ENCODE measurements at regions not wholly inside any gene's neighbourhood (a gene's known extent, or its start where the extent isn't known, plus 50 kb on each side); places are given as distances from the start of the nearest gene placed in this dataset.

DNA sequence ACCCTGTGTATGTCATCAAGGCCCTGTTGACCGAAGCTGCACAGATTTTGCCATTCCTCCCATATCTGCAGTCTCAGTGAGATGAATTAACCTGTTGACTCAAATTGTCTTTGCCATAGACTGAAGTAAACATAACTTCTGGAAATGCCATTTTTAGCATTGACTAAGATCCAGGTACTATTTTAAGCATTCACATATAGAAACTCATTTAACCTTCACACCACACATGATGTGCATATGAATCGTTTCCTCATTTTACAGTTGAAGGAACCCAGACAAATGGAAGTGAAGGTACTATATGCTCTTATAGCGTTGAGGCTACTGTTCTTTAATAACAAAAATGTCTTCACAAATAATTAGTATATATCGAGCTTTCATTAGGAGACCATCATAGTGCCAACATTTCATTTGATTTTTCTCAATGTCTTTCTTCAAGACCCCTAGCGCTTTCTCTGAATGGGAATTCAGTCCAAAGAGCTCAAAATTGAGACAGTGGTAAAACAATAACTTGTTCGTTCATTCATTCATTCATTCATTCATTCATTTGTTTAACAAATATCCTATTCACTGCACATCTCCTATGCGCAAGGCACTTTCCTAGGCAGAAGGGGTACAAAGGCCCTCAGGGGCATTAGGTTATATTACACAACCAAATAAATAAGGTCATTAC, 444.7 kb downstream of the ADGRL2 start:
- TF ChIP-seq TEAD4 (IDR thresholded peaks at IDR 0.05), result no peak

DNA sequence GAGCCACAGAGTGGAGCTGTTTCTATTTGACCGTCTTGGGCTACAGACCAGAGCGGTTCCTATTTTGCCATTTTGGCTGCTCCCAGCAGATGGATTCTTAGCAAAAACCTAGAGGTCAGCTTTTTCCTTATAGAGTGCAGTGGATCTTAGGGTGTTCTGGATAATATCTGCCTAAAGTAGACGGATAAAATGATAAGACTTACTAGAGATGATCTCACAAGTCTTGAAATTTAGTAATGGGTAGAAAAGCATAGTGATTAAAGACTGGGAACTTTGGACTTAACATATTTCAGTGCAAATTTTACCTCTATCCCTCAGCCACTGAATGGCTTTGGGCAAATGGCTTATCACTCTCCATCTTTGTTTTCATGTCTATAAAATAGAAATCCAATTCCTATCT, 439.8 kb downstream of the ADGRL2 start:
- TF ChIP-seq RAD21 (IDR thresholded peaks at IDR 0.05; ENCODE audit: low read depth), result no peak
- TF ChIP-seq, protein P1, sequence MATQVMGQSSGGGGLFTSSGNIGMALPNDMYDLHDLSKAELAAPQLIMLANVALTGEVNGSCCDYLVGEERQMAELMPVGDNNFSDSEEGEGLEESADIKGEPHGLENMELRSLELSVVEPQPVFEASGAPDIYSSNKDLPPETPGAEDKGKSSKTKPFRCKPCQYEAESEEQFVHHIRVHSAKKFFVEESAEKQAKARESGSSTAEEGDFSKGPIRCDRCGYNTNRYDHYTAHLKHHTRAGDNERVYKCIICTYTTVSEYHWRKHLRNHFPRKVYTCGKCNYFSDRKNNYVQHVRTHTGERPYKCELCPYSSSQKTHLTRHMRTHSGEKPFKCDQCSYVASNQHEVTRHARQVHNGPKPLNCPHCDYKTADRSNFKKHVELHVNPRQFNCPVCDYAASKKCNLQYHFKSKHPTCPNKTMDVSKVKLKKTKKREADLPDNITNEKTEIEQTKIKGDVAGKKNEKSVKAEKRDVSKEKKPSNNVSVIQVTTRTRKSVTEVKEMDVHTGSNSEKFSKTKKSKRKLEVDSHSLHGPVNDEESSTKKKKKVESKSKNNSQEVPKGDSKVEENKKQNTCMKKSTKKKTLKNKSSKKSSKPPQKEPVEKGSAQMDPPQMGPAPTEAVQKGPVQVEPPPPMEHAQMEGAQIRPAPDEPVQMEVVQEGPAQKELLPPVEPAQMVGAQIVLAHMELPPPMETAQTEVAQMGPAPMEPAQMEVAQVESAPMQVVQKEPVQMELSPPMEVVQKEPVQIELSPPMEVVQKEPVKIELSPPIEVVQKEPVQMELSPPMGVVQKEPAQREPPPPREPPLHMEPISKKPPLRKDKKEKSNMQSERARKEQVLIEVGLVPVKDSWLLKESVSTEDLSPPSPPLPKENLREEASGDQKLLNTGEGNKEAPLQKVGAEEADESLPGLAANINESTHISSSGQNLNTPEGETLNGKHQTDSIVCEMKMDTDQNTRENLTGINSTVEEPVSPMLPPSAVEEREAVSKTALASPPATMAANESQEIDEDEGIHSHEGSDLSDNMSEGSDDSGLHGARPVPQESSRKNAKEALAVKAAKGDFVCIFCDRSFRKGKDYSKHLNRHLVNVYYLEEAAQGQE (IDR thresholded peaks at IDR 0.05; ENCODE audit: low read depth), result no peak
- TF ChIP-seq YY1 (IDR thresholded peaks at IDR 0.05; ENCODE audit: low read depth), result no peak

DNA sequence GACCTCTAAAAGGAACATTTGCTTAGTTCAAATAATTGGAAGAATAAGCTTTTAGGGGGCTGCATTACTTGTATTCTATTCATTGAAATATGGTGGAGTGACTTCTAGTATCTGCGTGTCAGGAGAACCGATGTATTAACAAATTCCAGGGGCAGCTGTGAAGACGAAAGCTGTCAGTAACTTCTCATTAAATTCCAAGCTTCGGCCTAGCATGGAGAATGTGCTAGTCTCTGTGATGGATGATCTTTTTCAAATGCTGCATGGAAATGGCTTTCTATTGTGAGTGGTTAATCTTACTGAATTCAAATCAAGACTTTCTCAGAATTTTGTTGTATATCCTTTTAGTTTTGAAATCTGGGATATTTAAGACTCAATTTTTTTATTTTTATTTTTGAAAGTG, 429.9 kb downstream of the ADGRL2 start:
- TF ChIP-seq TAF1 (IDR thresholded peaks at IDR 0.05; ENCODE audit: low read depth) (no peak), EP300 (IDR thresholded peaks at IDR 0.05; ENCODE audit: borderline replicate concordance) (no peak), FOXM1 (IDR thresholded peaks at IDR 0.05; ENCODE audit: borderline replicate concordance, low read depth) (no peak), ZBTB7A (IDR thresholded peaks at IDR 0.05; ENCODE audit: low read depth) (no peak), TCF12 (IDR thresholded peaks at IDR 0.05; ENCODE audit: low read depth) (no peak), NFIC (IDR thresholded peaks at IDR 0.05) (no peak), RAD21 (IDR thresholded peaks at IDR 0.05; ENCODE audit: low read depth) (no peak), TEAD4 (IDR thresholded peaks at IDR 0.05) (no peak), CEBPB (IDR thresholded peaks at IDR 0.05) (no peak), EGR1 (IDR thresholded peaks at IDR 0.05) (no peak), YY1 (IDR thresholded peaks at IDR 0.05; ENCODE audit: low read depth) (no peak), MAX (IDR thresholded peaks at IDR 0.05) (no peak), CREB1 (IDR thresholded peaks at IDR 0.05; ENCODE audit: low read depth) (no peak)
- TF ChIP-seq, protein P1 (IDR thresholded peaks at IDR 0.05; ENCODE audit: low read depth), result no peak
- TF ChIP-seq, protein P2, sequence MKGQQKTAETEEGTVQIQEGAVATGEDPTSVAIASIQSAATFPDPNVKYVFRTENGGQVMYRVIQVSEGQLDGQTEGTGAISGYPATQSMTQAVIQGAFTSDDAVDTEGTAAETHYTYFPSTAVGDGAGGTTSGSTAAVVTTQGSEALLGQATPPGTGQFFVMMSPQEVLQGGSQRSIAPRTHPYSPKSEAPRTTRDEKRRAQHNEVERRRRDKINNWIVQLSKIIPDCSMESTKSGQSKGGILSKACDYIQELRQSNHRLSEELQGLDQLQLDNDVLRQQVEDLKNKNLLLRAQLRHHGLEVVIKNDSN (IDR thresholded peaks at IDR 0.05), result no peak

DNA sequence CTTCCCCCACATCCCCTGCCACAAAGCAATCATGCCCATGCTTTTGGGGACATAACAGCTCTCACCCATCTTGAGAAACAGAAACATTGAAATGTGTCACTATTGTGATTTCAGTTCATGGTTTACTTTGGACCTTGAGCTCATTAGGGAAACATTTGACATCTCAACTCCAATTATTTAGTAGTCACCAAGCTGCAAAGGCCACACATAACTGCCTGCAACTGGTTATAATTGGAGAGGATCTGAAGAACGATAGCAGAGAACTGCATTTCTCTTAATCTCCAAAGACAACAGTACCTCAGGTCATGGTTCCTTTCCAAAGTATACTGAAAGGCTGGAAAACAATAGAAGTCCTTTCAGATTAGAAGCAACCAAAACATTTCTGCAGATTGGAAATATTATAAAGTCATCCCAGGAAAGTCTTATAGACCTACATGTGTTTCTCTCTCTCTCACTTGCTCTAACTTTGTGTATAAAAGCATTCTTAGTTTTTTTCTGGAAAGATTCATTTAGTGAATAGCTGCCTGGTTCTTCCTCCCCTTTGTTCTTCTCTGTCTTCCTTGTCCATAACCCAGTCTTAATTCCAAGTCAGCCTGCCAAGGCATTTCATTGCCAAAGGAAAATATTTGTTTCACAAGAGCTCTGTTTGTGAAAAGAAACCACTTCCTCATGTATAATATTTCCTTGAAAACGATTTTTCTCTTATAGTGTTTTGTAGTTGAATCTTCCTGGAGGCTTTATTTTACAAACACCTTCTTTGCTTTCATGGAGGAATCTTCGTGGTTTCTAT, 426.8 kb downstream of the ADGRL2 start:
- TF ChIP-seq CREB1 (IDR thresholded peaks at IDR 0.05; ENCODE audit: low read depth) (no peak), TEAD4 (IDR thresholded peaks at IDR 0.05) (no peak)

DNA sequence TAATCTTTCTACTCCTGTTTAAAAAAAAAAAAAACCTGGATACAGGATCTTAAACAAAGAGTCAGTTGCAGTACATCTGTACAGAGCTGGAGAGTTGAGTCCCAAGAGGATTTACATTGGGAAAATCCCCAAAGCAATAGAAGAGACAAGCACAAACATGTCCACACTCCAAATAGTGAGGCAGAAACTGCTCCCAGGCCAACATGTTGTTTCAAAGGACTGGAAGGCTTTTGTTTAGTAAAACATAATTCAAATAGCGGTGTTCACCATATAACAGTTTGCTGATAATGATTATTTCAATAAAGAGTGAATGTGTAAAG, 425.4 kb downstream of the ADGRL2 start:
- TF ChIP-seq TEAD4 (IDR thresholded peaks at IDR 0.05) (no peak), YY1 (IDR thresholded peaks at IDR 0.05; ENCODE audit: low read depth) (no peak), EP300 (IDR thresholded peaks at IDR 0.05; ENCODE audit: borderline replicate concordance) (no peak), FOXM1 (IDR thresholded peaks at IDR 0.05; ENCODE audit: borderline replicate concordance, low read depth) (no peak), TCF12 (IDR thresholded peaks at IDR 0.05; ENCODE audit: low read depth) (no peak), TAF1 (IDR thresholded peaks at IDR 0.05; ENCODE audit: low read depth) (no peak), CREB1 (IDR thresholded peaks at IDR 0.05; ENCODE audit: low read depth) (no peak), CEBPB (IDR thresholded peaks at IDR 0.05) (no peak), NFIC (IDR thresholded peaks at IDR 0.05) (no peak), EGR1 (IDR thresholded peaks at IDR 0.05) (no peak), ZBTB7A (IDR thresholded peaks at IDR 0.05; ENCODE audit: low read depth) (no peak), RAD21 (IDR thresholded peaks at IDR 0.05; ENCODE audit: low read depth) (no peak), MAX (IDR thresholded peaks at IDR 0.05) (no peak)
- TF ChIP-seq, protein P2 (IDR thresholded peaks at IDR 0.05), result no peak
- TF ChIP-seq, protein P1 (IDR thresholded peaks at IDR 0.05; ENCODE audit: low read depth), result no peak

All from Ishikawa (cell line).